ENCODE measurements at regions not wholly inside any gene's neighbourhood (a gene's known extent, or its start where the extent isn't known, plus 50 kb on each side); places are given as distances from the start of the nearest gene placed in this dataset.

GRCh38 chr6:49070411-49070810 lies 392.6 kb downstream of the MMUT start:
- TF ChIP-seq CTCF (conservative IDR thresholded peaks at IDR 0.05) (no peak), ZFX (IDR thresholded peaks at IDR 0.05) (no peak)

All from C4-2B (cell line).